K562 (cell line): ENCODE measurements at regions not wholly inside any gene's neighbourhood (a gene's known extent, or its start where the extent isn't known, plus 50 kb on each side); places are given as distances from the start of the nearest gene placed in this dataset.

Source experiments
- ATAC-seq: fragments of 200-7000 bp; cut with Tn5 transposase; 3 replicates; pipeline ENCODE4 v1.9.1; 2020; ENCODE audit warnings: moderate library complexity
- BruUV-seq: library from RNA; stranded (reverse); fragments of 400-500 nt; replicated peaks from 2 replicates; lab custom pipeline; 2021; lab: Mats Ljungman, UMichigan
- CTCF ChIA-PET: fragments of 300-600 bp; formaldehyde crosslinking; extraction: SDS; loops from one replicate; lab custom pipeline; 2021; ENCODE audit warnings: low intra/inter-chr PET ratio; lab: Yijun Ruan, JAX
- POLR2A ChIA-PET: fragments of 300-600, 350-650 bp; sonication (Branson Sonifier 250); formaldehyde crosslinking; extraction: SDS; loops from one replicate; lab custom pipeline; 2021; ENCODE audit warnings: antibody characterized with exemption, inconsistent platforms; lab: Yijun Ruan, JAX
- DNase-seq, 4 experiments: peaks; one replicate each; pipeline versions ENCODE4 v3.0.0 to v3.0.0-alpha.2; 2011 to 2018; ENCODE audit warnings: low spot score in 3 of 4, mixed read lengths in 3 of 4; ENCODE audit errors: extremely low read depth in 1 of 4
- FAIRE-seq: peaks from 2 replicates; lab custom pipeline; 2011; peaks lifted over from hg19 to GRCh38; lab: Jason Lieb, UNC
- H2AFZ ChIP-seq: 2 replicates; pipeline ENCODE4 v1.6.0; 2011; ENCODE audit warnings: low read depth, low read length, control low read depth, inconsistent platforms
- H3K27ac ChIP-seq: fragments of 200-600 bp; 3 replicates; pipeline ENCODE4 v1.8.0; 2011; ENCODE audit warnings: low read depth, mild to moderate bottlenecking, control low read depth, inconsistent platforms, low read length, moderate library complexity, mixed read lengths; ENCODE audit errors: extremely low read depth
- H3K27me3 ChIP-seq, 2 experiments: fragments of 300-600 bp in 1 of 2; 2 replicates in 1 of 2; 3 replicates in 1 of 2; pipeline versions ENCODE4 v1.6.0 to v1.8.0; 2011; ENCODE audit warnings: inconsistent platforms in 2 of 2, low read length in 2 of 2, mild to moderate bottlenecking in 1 of 2, mixed read lengths in 1 of 2, moderate library complexity in 1 of 2; ENCODE audit not compliant: control insufficient read depth in 2 of 2, insufficient read depth in 2 of 2
- H3K36me3 ChIP-seq: fragments of 300-600 bp; 3 replicates; pipeline ENCODE4 v1.8.0; 2011; ENCODE audit warnings: mild to moderate bottlenecking, low read length, inconsistent platforms; ENCODE audit not compliant: control insufficient read depth, insufficient read depth
- H3K4me1 ChIP-seq, 2 experiments: fragments of 200-600 bp in 1 of 2; replicated peaks in 1 of 2; 2 replicates in 1 of 2; 3 replicates in 1 of 2; pipeline versions ENCODE4 v1.5.1 to v1.8.0; 2011; ENCODE audit warnings: inconsistent platforms in 2 of 2, low read length in 2 of 2, mild to moderate bottlenecking in 1 of 2, mixed read lengths in 1 of 2, moderate library complexity in 1 of 2; ENCODE audit not compliant: control insufficient read depth in 2 of 2, insufficient read depth in 2 of 2
- H3K4me2 ChIP-seq: 2 replicates; pipeline ENCODE4 v1.6.1; 2011; ENCODE audit warnings: low read length, control low read depth, inconsistent platforms, mixed read lengths; ENCODE audit not compliant: insufficient read depth
- H3K4me3 ChIP-seq: fragments of 200-600 bp; sonication (generic), shearing (Covaris generic); 2 replicates; pipeline ENCODE4 v1.5.1; 2016; ENCODE audit warnings: control low read depth, inconsistent platforms
- H3K79me2 ChIP-seq: fragments of 200-600 bp; 3 replicates; pipeline ENCODE4 v1.8.0; 2011; ENCODE audit warnings: low read length, inconsistent platforms; ENCODE audit not compliant: control insufficient read depth, insufficient read depth
- H3K9ac ChIP-seq, 2 experiments: 2 replicates each; pipeline versions ENCODE4 v1.6.0 to v1.6.1; 2011; ENCODE audit warnings: low read depth in 2 of 2, low read length in 2 of 2, control low read depth in 1 of 2, inconsistent platforms in 1 of 2, mild to moderate bottlenecking in 1 of 2, mixed read lengths in 1 of 2; ENCODE audit not compliant: insufficient read depth in 1 of 2
- H3K9me1 ChIP-seq: one replicate; pipeline ENCODE4 v1.6.0; 2011; ENCODE audit warnings: inconsistent platforms, mild to moderate bottlenecking, low read length, moderate library complexity; ENCODE audit not compliant: control insufficient read depth, insufficient read depth
- H3K9me3 ChIP-seq: replicated peaks from 2 replicates; pipeline ENCODE4 v1.5.1; 2011; ENCODE audit warnings: low read depth, low read length, inconsistent platforms; ENCODE audit not compliant: control insufficient read depth, insufficient read depth
- H4K20me1 ChIP-seq: replicated peaks from 2 replicates; pipeline ENCODE4 v1.6.1; 2011; ENCODE audit warnings: low read length, inconsistent platforms, mixed read lengths; ENCODE audit not compliant: control insufficient read depth, insufficient read depth
- ATF7 ChIP-seq: fragments of 450-650 bp; IDR thresholded peaks from 2 replicates; pipeline ENCODE4 v1.7.1; 2014; ENCODE audit warnings: mild to moderate bottlenecking, moderate library complexity
- ETS1 ChIP-seq: conservative IDR thresholded peaks from 2 replicates; pipeline ENCODE4 v1.6.1; 2011; ENCODE audit warnings: low read depth, mild to moderate bottlenecking, low read length; ENCODE audit not compliant: control insufficient read depth
- FOS ChIP-seq: IDR thresholded peaks from 3 replicates; pipeline ENCODE4 v1.6.1; 2011; ENCODE audit not compliant: insufficient read length; ENCODE audit errors: extremely low read depth
- HES1 ChIP-seq: fragments of 450-650 bp; IDR thresholded peaks from 2 replicates; pipeline ENCODE4 v1.6.1; 2016; ENCODE audit warnings: low read depth, mild to moderate bottlenecking, moderate library complexity
- JUN ChIP-seq, 2 experiments: sonication (generic) in 1 of 2; formaldehyde crosslinking in 1 of 2; IDR thresholded peaks; 2 replicates each; pipeline versions ENCODE4 v1.6.1 to v1.8.0; 2012 to 2022; ENCODE audit warnings: borderline replicate concordance in 2 of 2, mild to moderate bottlenecking in 2 of 2, improper control_type of control experiment in 1 of 2, low read depth in 1 of 2, low read length in 1 of 2, missing genetic modification reagents in 1 of 2
- KDM4B ChIP-seq, 2 experiments: fragments of 450-650 bp in 1 of 2; sonication (generic) in 1 of 2; IDR thresholded peaks; 2 replicates each; pipeline ENCODE4 v1.6.1; 2016 to 2017; ENCODE audit warnings: borderline replicate concordance in 2 of 2, antibody characterized with exemption in 1 of 2, low read depth in 1 of 2, mild to moderate bottlenecking in 1 of 2
- KLF16 ChIP-seq: IDR thresholded peaks from 2 replicates; pipeline ENCODE4 v1.6.1; 2016; ENCODE audit warnings: antibody characterized with exemption
- MCM3 ChIP-seq: fragments of 450-650 bp; IDR thresholded peaks from 2 replicates; pipeline ENCODE4 v1.6.1; 2016
- MIER1 ChIP-seq: fragments of 450-650 bp; IDR thresholded peaks from 2 replicates; pipeline ENCODE4 v1.6.1; 2016; ENCODE audit warnings: antibody characterized with exemption, mild to moderate bottlenecking, low read depth
- PTRF ChIP-seq: fragments of 450-650 bp; IDR thresholded peaks from 2 replicates; pipeline ENCODE4 v1.6.1; 2016; ENCODE audit warnings: mild to moderate bottlenecking, missing genetic modification characterization, missing compliant biosample characterization
- RUNX1 ChIP-seq: sonication (generic); IDR thresholded peaks from 2 replicates; pipeline ENCODE4 v1.6.1; 2016; ENCODE audit warnings: antibody characterized with exemption, low read depth
- U2AF2 ChIP-seq: fragments of 200-400 bp; formaldehyde crosslinking; optimal IDR thresholded peaks from 2 replicates; pipeline ENCODE3; 2017; ENCODE audit warnings: low read depth, mild to moderate bottlenecking, low read length
- ZBTB34 ChIP-seq: fragments of 250-450 bp; sonication (Bioruptor Pico); IDR thresholded peaks from 2 replicates; pipeline ENCODE4 v1.8.0; 2021; ENCODE audit warnings: mild to moderate bottlenecking, moderate library complexity
- ZBTB43 ChIP-seq: sonication (generic); formaldehyde crosslinking; IDR thresholded peaks from 2 replicates; pipeline ENCODE4 v1.8.0; 2023; ENCODE audit warnings: mild to moderate bottlenecking, missing genetic modification reagents
- ZHX1 ChIP-seq: fragments of 150-350 bp; conservative IDR thresholded peaks from 2 replicates; pipeline ENCODE4 v1.6.1; 2014; ENCODE audit warnings: low read length
- ZNF780A ChIP-seq: fragments of 250-450 bp; sonication (Bioruptor Pico); IDR thresholded peaks from 2 replicates; pipeline ENCODE4 v1.5.0; 2021; ENCODE audit warnings: mild to moderate bottlenecking
- WGBS: fragments of 100-300 bp; shearing (Covaris generic); methylation state at CpG from one replicate; pipeline ENCODE4 v1.1.6; 2016; ENCODE audit warnings: low coverage, mixed read lengths; ENCODE audit not compliant: insufficient coverage; ENCODE audit errors: missing lambda C conversion rate; 5-methylcytosine and 5-hydroxymethylcytosine counted together
- in situ Hi-C: fragments of 300-500 bp; cut with MboI; formaldehyde crosslinking; loops from 4 replicates; pipeline ENCODE4 v1.15.0; 2018; ENCODE audit warnings: inconsistent platforms, mixed read lengths
- intact Hi-C: fragments of 100-400 bp; cut with micrococcal nuclease; formaldehyde crosslinking; loops from 2 replicates; pipeline ENCODE4 v1.14.2; 2022

- TF ChIP-seq RUNX1, result no peak
- TF ChIP-seq ZHX1, result no peak
- TF ChIP-seq U2AF2, result no peak
- TF ChIP-seq MIER1, result no peak
- no peak for TF ChIP-seq ZBTB43 (CRISPR knock-in tag)
Measured at GRCh38 chr21:21631961-21632360, 633.8 kb downstream of the NCAM2 start (continued).

- BruUV-seq, result no TSS peak
- Histone ChIP-seq H3K9ac (no peak overlapping the region), H3K9me3 (no peaks in the 10 kb centered on the region), H3K36me3 (no peaks in the 10 kb centered on the region), H2AFZ (no peak overlapping the region), H3K79me2 (no peaks in the 10 kb centered on the region), H4K20me1 (no peaks in the 10 kb centered on the region), H3K4me3 (no peak overlapping the region), H3K9me1 (no peaks in the 10 kb centered on the region), H3K4me1 (no peaks in the 10 kb centered on the region), H3K27ac (no peak overlapping the region), H3K4me2 (no peak overlapping the region), H3K27me3 (no peaks in the 10 kb centered on the region)
- ChIA-PET CTCF (no interaction called here), POLR2A (no interaction called here)
- intact Hi-C loops (no loop called here), in situ Hi-C loops (no loop called here)
- no peak for FAIRE-seq
- DNase-seq, result no peak
- no peak for ATAC-seq
- WGBS, result 2% methylated on average over 2 of the region's 2 CpGs
- TF ChIP-seq MCM3 (no peak), FOS (no peak), KDM4B (IDR thresholded peaks at IDR 0.05; ENCODE audit: borderline replicate concordance in 2 of 2, low read depth in 1 of 2) (no peak), PTRF (tag) (no peak), JUN (IDR thresholded peaks at IDR 0.05; ENCODE audit: borderline replicate concordance, low read depth, low read length) (no peak), JUN (CRISPR knock-in tag; IDR thresholded peaks at IDR 0.05; ENCODE audit: borderline replicate concordance) (no peak), ETS1 (no peak), ZNF780A (CRISPR knock-in tag) (no peak), KLF16 (no peak), HES1 (no peak), ZBTB34 (CRISPR knock-in tag) (no peak), ATF7 (no peak)
Measured at GRCh38 chr21:21632926-21633325, 634.7 kb downstream of the NCAM2 start.
